OCI-LY7 (cell line): ENCODE measurements at regions not wholly inside any gene's neighbourhood (a gene's known extent, or its start where the extent isn't known, plus 50 kb on each side); places are given as distances from the start of the nearest gene placed in this dataset.

Source experiments
- CTCF ChIP-seq: fragments of 200-600 bp; sonication (generic); conservative IDR thresholded peaks from 2 replicates; pipeline ENCODE4 v1.5.1; 2014; ENCODE audit warnings: mild to moderate bottlenecking, antibody characterized with exemption, low read length, moderate library complexity, mixed read lengths
- EZH2phosphoT487 ChIP-seq: fragments of 200-600 bp; sonication (generic); IDR thresholded peaks from 2 replicates; pipeline ENCODE4 v1.6.1; 2018; ENCODE audit warnings: low read depth, borderline replicate concordance, mild to moderate bottlenecking, mixed run types, antibody characterized with exemption, low read length, moderate library complexity, mixed read lengths

GRCh38 chr13:48772908-48773307 is 119.2 kb downstream of the CYSLTR2 start:
- TF ChIP-seq CTCF (no peak), EZH2phosphoT487 (no peak)
